B cell (primary cell): ENCODE measurements at regions not wholly inside any gene's neighbourhood (a gene's known extent, or its start where the extent isn't known, plus 50 kb on each side); places are given as distances from the start of the nearest gene placed in this dataset.

Experiments used
- EZH2 ChIP-seq: IDR thresholded peaks from 2 replicates; pipeline ENCODE4 v1.6.1; 2012; ENCODE audit warnings: borderline replicate concordance, low read depth, mild to moderate bottlenecking, moderate library complexity, low read length; ENCODE audit not compliant: insufficient read depth, poor library complexity, severe bottlenecking
- TF ChIP-seq, protein P1 (sequence below): fragments of 200-600 bp; IDR thresholded peaks from one replicate; pipeline ENCODE4 v1.8.0; 2022; ENCODE audit warnings: antibody characterized with exemption, mild to moderate bottlenecking

GRCh38 chr17:77688369-77688768, 270.1 kb upstream of the TNRC6C start:
- TF ChIP-seq, protein P1, sequence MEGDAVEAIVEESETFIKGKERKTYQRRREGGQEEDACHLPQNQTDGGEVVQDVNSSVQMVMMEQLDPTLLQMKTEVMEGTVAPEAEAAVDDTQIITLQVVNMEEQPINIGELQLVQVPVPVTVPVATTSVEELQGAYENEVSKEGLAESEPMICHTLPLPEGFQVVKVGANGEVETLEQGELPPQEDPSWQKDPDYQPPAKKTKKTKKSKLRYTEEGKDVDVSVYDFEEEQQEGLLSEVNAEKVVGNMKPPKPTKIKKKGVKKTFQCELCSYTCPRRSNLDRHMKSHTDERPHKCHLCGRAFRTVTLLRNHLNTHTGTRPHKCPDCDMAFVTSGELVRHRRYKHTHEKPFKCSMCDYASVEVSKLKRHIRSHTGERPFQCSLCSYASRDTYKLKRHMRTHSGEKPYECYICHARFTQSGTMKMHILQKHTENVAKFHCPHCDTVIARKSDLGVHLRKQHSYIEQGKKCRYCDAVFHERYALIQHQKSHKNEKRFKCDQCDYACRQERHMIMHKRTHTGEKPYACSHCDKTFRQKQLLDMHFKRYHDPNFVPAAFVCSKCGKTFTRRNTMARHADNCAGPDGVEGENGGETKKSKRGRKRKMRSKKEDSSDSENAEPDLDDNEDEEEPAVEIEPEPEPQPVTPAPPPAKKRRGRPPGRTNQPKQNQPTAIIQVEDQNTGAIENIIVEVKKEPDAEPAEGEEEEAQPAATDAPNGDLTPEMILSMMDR: no peak
- TF ChIP-seq EZH2: no peak
